Activated CD8-positive, alpha-beta T cell treated with anti-CD3 and anti-CD28 coated beads for 36 hours (primary cell): ENCODE measurements at regions not wholly inside any gene's neighbourhood (a gene's known extent, or its start where the extent isn't known, plus 50 kb on each side); places are given as distances from the start of the nearest gene placed in this dataset.
"Not testable (repeated sequence)": the region's sequence is repeated elsewhere in the genome, so short reads cannot be mapped to it uniquely, and the experiment has no call there.

Experiments used
- ATAC-seq: fragments of 200-7000 bp; cut with Tn5 transposase; one replicate; pipeline ENCODE4 v1.10.0; 2021; ENCODE audit warnings: mild to moderate bottlenecking, moderate library complexity
- CTCF ChIA-PET: fragments of 350-600 bp; sonication (Branson Sonifier 250); formaldehyde crosslinking; loops from one replicate; lab custom pipeline; 2021; ENCODE audit warnings: antibody characterized with exemption; lab: Charles Lee
- POLR2A ChIA-PET: fragments of 350-600 bp; sonication (Branson Sonifier 250); formaldehyde crosslinking; loops from one replicate; lab custom pipeline; 2021; ENCODE audit warnings: antibody characterized with exemption; lab: Charles Lee
- DNase-seq: peaks from one replicate; pipeline ENCODE4 v3.0.0-alpha.2; 2020
- H3K27ac Mint-ChIP-seq: one replicate; pipeline ENCODE4 v1.8.0; 2021; ENCODE audit warnings: mild to moderate bottlenecking, mixed read lengths
- H3K27me3 Mint-ChIP-seq: one replicate; pipeline ENCODE4 v1.8.0; 2021; ENCODE audit warnings: mixed read lengths
- H3K36me3 Mint-ChIP-seq: one replicate; pipeline ENCODE4 v1.8.0; 2021; ENCODE audit warnings: low read depth, mixed read lengths
- H3K4me1 Mint-ChIP-seq: one replicate; pipeline ENCODE4 v1.8.0; 2021; ENCODE audit warnings: low read depth, mixed read lengths
- H3K4me3 Mint-ChIP-seq: one replicate; pipeline ENCODE4 v1.8.0; 2021; ENCODE audit warnings: mild to moderate bottlenecking, moderate library complexity, mixed read lengths
- H3K9me3 Mint-ChIP-seq: one replicate; pipeline ENCODE4 v1.8.0; 2021; ENCODE audit warnings: mixed read lengths
- CTCF ChIP-seq: fragments of 200-600 bp; IDR thresholded peaks from one replicate; pipeline ENCODE4 v1.8.0; 2022; ENCODE audit warnings: antibody characterized with exemption, mild to moderate bottlenecking
- intact Hi-C: fragments of 100-400 bp; cut with micrococcal nuclease; formaldehyde crosslinking; loops from one replicate; pipeline ENCODE4 v1.10.0; 2022

- no peaks in the 10 kb centered on the region for H3K36me3 Mint-ChIP-seq
- DNase-seq (no peak), ATAC-seq (no peak)
- intact Hi-C loops, result no loop called here
- no peak for TF ChIP-seq CTCF
- H3K9me3 Mint-ChIP-seq, result no peaks in the 10 kb centered on the region
- no peak overlapping the region for H3K4me3 Mint-ChIP-seq
- H3K27me3 Mint-ChIP-seq, result peaks cover 4% of the 10 kb centered on the region
- no peaks in the 10 kb centered on the region for H3K4me1 Mint-ChIP-seq
- no peak overlapping the region for H3K27ac Mint-ChIP-seq
- CTCF ChIA-PET, result no interaction called here
- POLR2A ChIA-PET, result no interaction called here
These were observed 79.6 kb downstream of the TTLL2 start for GRCh38 chr6:167404385-167405049.

GRCh38 chr6:167405778-167406532 is 81.1 kb downstream of the TTLL2 start:
- CTCF ChIA-PET, result no interaction called here
- no peaks in the 10 kb centered on the region for H3K4me1 Mint-ChIP-seq
- intact Hi-C loops, result no loop called here
- TF ChIP-seq CTCF, result no peak
- no peak overlapping the region for H3K27ac Mint-ChIP-seq
- no peak for DNase-seq
- no peaks in the 10 kb centered on the region for H3K36me3 Mint-ChIP-seq
- no peaks in the 10 kb centered on the region for H3K9me3 Mint-ChIP-seq
- POLR2A ChIA-PET, result no interaction called here
- peaks cover 6% of the 10 kb centered on the region for H3K27me3 Mint-ChIP-seq
- no peak overlapping the region for H3K4me3 Mint-ChIP-seq
- ATAC-seq, result no peak

GRCh38 chr6:167406533-167407238 is 81.8 kb downstream of the TTLL2 start:
- H3K4me3 Mint-ChIP-seq, CTCF ChIA-PET: not testable (repeated sequence)

DNA sequence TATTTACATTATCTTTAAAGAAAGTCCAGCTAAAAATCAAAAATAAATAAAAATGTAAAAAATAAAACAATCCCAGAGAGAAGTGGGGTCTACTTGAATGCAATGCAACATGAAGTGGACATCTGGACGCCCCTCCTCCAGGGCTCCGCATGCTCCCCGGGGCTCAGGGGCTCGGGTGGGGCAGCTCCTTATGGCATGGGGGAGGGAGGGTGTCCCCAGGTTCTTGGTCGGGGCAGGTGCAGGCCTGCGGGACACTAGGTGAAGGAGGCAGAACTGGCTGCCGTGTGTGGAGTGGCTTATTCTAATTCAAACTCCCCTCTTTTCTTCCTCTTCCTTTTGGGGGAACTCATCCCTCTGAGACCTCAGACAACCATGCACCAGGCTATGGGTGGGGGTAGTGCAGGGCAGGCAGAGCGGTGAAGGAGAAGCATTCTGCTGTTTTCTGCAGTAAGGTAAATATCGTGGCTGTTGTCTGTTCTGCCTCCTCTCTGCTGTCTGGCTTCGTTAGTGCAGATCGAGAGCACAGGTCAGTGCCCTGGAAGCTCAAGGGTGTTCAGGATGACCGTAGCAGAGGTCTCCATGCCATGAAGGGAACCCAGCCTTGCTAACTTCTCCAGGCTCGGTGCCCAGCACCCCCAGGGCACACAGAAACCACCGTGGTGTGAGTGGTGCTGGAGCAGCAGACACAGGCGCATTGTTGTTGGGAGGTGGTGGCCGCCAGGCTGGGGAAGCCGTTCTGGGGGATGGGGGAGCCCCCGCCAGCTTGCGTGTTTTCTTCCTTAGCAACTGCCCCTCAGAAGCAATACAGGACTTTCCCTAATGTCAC is 82.6 kb downstream of the TTLL2 start:
- ChIA-PET POLR2A (no interaction called here), CTCF (no interaction called here)
- Mint-ChIP-seq H3K27me3 (peaks cover 4% of the 10 kb centered on the region), H3K4me3 (no peak overlapping the region), H3K27ac (no peak overlapping the region), H3K36me3 (no peaks in the 10 kb centered on the region), H3K9me3 (no peaks in the 10 kb centered on the region), H3K4me1 (no peaks in the 10 kb centered on the region)
- ATAC-seq (no peak), DNase-seq (no peak)
- intact Hi-C loops, result no loop called here
- no peak for TF ChIP-seq CTCF

More at GRCh38 chr6:167406533-167407238, 81.8 kb downstream of the TTLL2 start:
- H3K27ac Mint-ChIP-seq, H3K4me1 Mint-ChIP-seq, DNase-seq, ATAC-seq, POLR2A ChIA-PET, H3K9me3 Mint-ChIP-seq, H3K27me3 Mint-ChIP-seq, intact Hi-C loops, H3K36me3 Mint-ChIP-seq: not testable (repeated sequence)

- Mint-ChIP-seq H3K27ac (no peak overlapping the region), H3K4me1 (no peaks in the 10 kb centered on the region), H3K36me3 (no peaks in the 10 kb centered on the region), H3K4me3 (no peak overlapping the region), H3K27me3 (peaks cover 4% of the 10 kb centered on the region), H3K9me3 (no peaks in the 10 kb centered on the region)
- no peak for TF ChIP-seq CTCF
- ATAC-seq (no peak), DNase-seq (no peak)
- ChIA-PET CTCF (no interaction called here), POLR2A (no interaction called here)
- intact Hi-C loops, result no loop called here
These were observed 83.5 kb downstream of the TTLL2 start for GRCh38 chr6:167408235-167408869.
